ENCODE measurements at regions not wholly inside any gene's neighbourhood (a gene's known extent, or its start where the extent isn't known, plus 50 kb on each side); places are given as distances from the start of the nearest gene placed in this dataset.
"Not testable (repeated sequence)": the region's sequence is repeated elsewhere in the genome, so short reads cannot be mapped to it uniquely, and the experiment has no call there.

GRCh38 chr1:233722212-233722979 is 108.5 kb downstream of the KCNK1 start:
- Histone ChIP-seq H3K4me3 (ENCODE audit: low read length) (no peak overlapping the region), H3K4me1 (ENCODE audit: insufficient read depth, low read length) (peaks cover 13% of the 10 kb centered on the region; the same call in 1 of the 2 replicates), H3K27me3 (ENCODE audit: insufficient read depth, low read length) (no peaks in the 10 kb centered on the region), H3K27ac (ENCODE audit: low read depth, low read length) (no peak overlapping the region), H3K9ac (ENCODE audit: low read depth, low read length) (no peak overlapping the region), H3K9me3 (ENCODE audit: insufficient read depth, low read depth, low read length) (peaks cover 4% of the 10 kb centered on the region; the same call in 1 of the 2 replicates), H3K36me3 (ENCODE audit: insufficient read depth, low read length) (no peaks in the 10 kb centered on the region)
- WGBS, result 91% methylated on average over 8 of the region's 8 CpGs

- H3K4me3 ChIP-seq (ENCODE audit: low read length), result no peak overlapping the region
- H3K4me1 ChIP-seq (ENCODE audit: insufficient read depth, low read length), result peaks cover 16% of the 10 kb centered on the region
- no peak overlapping the region for H3K27ac ChIP-seq (ENCODE audit: low read depth, low read length)
- no peak overlapping the region for H3K9ac ChIP-seq (ENCODE audit: low read depth, low read length)
- WGBS, result 96% methylated on average over 5 of the region's 6 CpGs
- no peaks in the 10 kb centered on the region for H3K36me3 ChIP-seq (ENCODE audit: insufficient read depth, low read length)
- no peaks in the 10 kb centered on the region for H3K9me3 ChIP-seq (ENCODE audit: insufficient read depth, low read depth, low read length)
- H3K27me3 ChIP-seq (ENCODE audit: insufficient read depth, low read length), result no peaks in the 10 kb centered on the region
Observed at GRCh38 chr1:233723387-233723786, 109.5 kb downstream of the KCNK1 start.

GRCh38 chr1:233724131-233724631 is 110.3 kb downstream of the KCNK1 start:
- not testable (repeated sequence) for H3K9me3 ChIP-seq (ENCODE audit: insufficient read depth, low read depth, low read length); H3K9ac ChIP-seq (ENCODE audit: low read depth, low read length); H3K4me3 ChIP-seq (ENCODE audit: low read length); H3K36me3 ChIP-seq (ENCODE audit: insufficient read depth, low read length); H3K27ac ChIP-seq (ENCODE audit: low read depth, low read length); H3K27me3 ChIP-seq (ENCODE audit: insufficient read depth, low read length)
- 90% methylated on average over 10 of the region's 10 CpGs for WGBS
- peaks cover 16% of the 10 kb centered on the region for H3K4me1 ChIP-seq (ENCODE audit: insufficient read depth, low read length)

- WGBS, result 92% methylated on average over 9 of the region's 9 CpGs
- Histone ChIP-seq H3K4me3 (ENCODE audit: low read length) (no peak overlapping the region), H3K4me1 (ENCODE audit: insufficient read depth, low read length) (peaks cover 18% of the 10 kb centered on the region), H3K9ac (ENCODE audit: low read depth, low read length) (no peak overlapping the region), H3K27me3 (ENCODE audit: insufficient read depth, low read length) (no peaks in the 10 kb centered on the region), H3K36me3 (ENCODE audit: insufficient read depth, low read length) (no peaks in the 10 kb centered on the region), H3K27ac (ENCODE audit: low read depth, low read length) (no peak overlapping the region), H3K9me3 (ENCODE audit: insufficient read depth, low read depth, low read length) (no peaks in the 10 kb centered on the region)
Observed at GRCh38 chr1:233725423-233725822, 111.5 kb downstream of the KCNK1 start.

- no peak overlapping the region for H3K27ac ChIP-seq (ENCODE audit: low read depth, low read length)
- no peaks in the 10 kb centered on the region for H3K36me3 ChIP-seq (ENCODE audit: insufficient read depth, low read length)
- no peak overlapping the region for H3K9ac ChIP-seq (ENCODE audit: low read depth, low read length)
Observed at GRCh38 chr1:233728721-233729120, 114.8 kb downstream of the KCNK1 start.

GRCh38 chr1:233730380-233730779 is 116.5 kb downstream of the KCNK1 start:
- H3K36me3 ChIP-seq (ENCODE audit: insufficient read depth, low read length), result no peaks in the 10 kb centered on the region
- no peaks in the 10 kb centered on the region for H3K9me3 ChIP-seq (ENCODE audit: insufficient read depth, low read depth, low read length)
- H3K9ac ChIP-seq (ENCODE audit: low read depth, low read length), result no peak overlapping the region
- H3K4me3 ChIP-seq (ENCODE audit: low read length), result no peak overlapping the region
- H3K4me1 ChIP-seq (ENCODE audit: insufficient read depth, low read length), result peaks cover 14% of the 10 kb centered on the region
- H3K27me3 ChIP-seq (ENCODE audit: insufficient read depth, low read length), result no peaks in the 10 kb centered on the region
- H3K27ac ChIP-seq (ENCODE audit: low read depth, low read length), result peak overlapping the region; percentile 48; the same call in 1 of the 2 replicates
- WGBS, result 82% methylated on average over 5 of the region's 5 CpGs

More at GRCh38 chr1:233728721-233729120, 114.8 kb downstream of the KCNK1 start:
- H3K4me3 ChIP-seq (ENCODE audit: low read length), result no peak overlapping the region
- 97% methylated on average over 3 of the region's 4 CpGs for WGBS
- H3K27me3 ChIP-seq (ENCODE audit: insufficient read depth, low read length), result no peaks in the 10 kb centered on the region
- H3K4me1 ChIP-seq (ENCODE audit: insufficient read depth, low read length), result peaks cover 14% of the 10 kb centered on the region
- no peaks in the 10 kb centered on the region for H3K9me3 ChIP-seq (ENCODE audit: insufficient read depth, low read depth, low read length)

GRCh38 chr1:233730809-233731208 is 116.9 kb downstream of the KCNK1 start:
- 53% methylated on average over 4 of the region's 5 CpGs for WGBS
- Histone ChIP-seq H3K9me3 (ENCODE audit: insufficient read depth, low read depth, low read length) (no peaks in the 10 kb centered on the region), H3K4me3 (ENCODE audit: low read length) (no peak overlapping the region), H3K9ac (ENCODE audit: low read depth, low read length) (no peak overlapping the region), H3K4me1 (ENCODE audit: insufficient read depth, low read length) (peaks cover 14% of the 10 kb centered on the region), H3K27me3 (ENCODE audit: insufficient read depth, low read length) (no peaks in the 10 kb centered on the region), H3K27ac (ENCODE audit: low read depth, low read length) (peak overlapping the region; percentile 48; the same call in 1 of the 2 replicates), H3K36me3 (ENCODE audit: insufficient read depth, low read length) (no peaks in the 10 kb centered on the region)

GRCh38 chr1:233732206-233732605 is 118.3 kb downstream of the KCNK1 start:
- 96% methylated on average over 2 of the region's 2 CpGs for WGBS
- H3K27me3 ChIP-seq (ENCODE audit: insufficient read depth, low read length), result 0 out of 2 replicates have a peak, but pooled peaks cover 2% of the 10 kb centered on the region

GRCh38 chr1:233734456-233734855 is 120.5 kb downstream of the KCNK1 start:
- Histone ChIP-seq H3K9ac (ENCODE audit: low read depth, low read length) (no peak overlapping the region), H3K9me3 (ENCODE audit: insufficient read depth, low read depth, low read length) (no peaks in the 10 kb centered on the region), H3K36me3 (ENCODE audit: insufficient read depth, low read length) (no peaks in the 10 kb centered on the region)

More at GRCh38 chr1:233732206-233732605, 118.3 kb downstream of the KCNK1 start:
- H3K9me3 ChIP-seq (ENCODE audit: insufficient read depth, low read depth, low read length), result no peaks in the 10 kb centered on the region
- H3K9ac ChIP-seq (ENCODE audit: low read depth, low read length), result no peak overlapping the region
- H3K4me3 ChIP-seq (ENCODE audit: low read length), result no peak overlapping the region
- H3K36me3 ChIP-seq (ENCODE audit: insufficient read depth, low read length), result no peaks in the 10 kb centered on the region
- H3K27ac ChIP-seq (ENCODE audit: low read depth, low read length), result no peak overlapping the region
- peaks cover 14% of the 10 kb centered on the region for H3K4me1 ChIP-seq (ENCODE audit: insufficient read depth, low read length)

GRCh38 chr1:233735331-233735730 is 121.4 kb downstream of the KCNK1 start:
- Histone ChIP-seq H3K36me3 (ENCODE audit: insufficient read depth, low read length) (no peaks in the 10 kb centered on the region), H3K4me3 (ENCODE audit: low read length) (no peak overlapping the region), H3K27me3 (ENCODE audit: insufficient read depth, low read length) (0 out of 2 replicates have a peak, but pooled peaks cover 2% of the 10 kb centered on the region), H3K4me1 (ENCODE audit: insufficient read depth, low read length) (peaks cover 6% of the 10 kb centered on the region), H3K9me3 (ENCODE audit: insufficient read depth, low read depth, low read length) (no peaks in the 10 kb centered on the region), H3K27ac (ENCODE audit: low read depth, low read length) (no peak overlapping the region), H3K9ac (ENCODE audit: low read depth, low read length) (no peak overlapping the region)
- WGBS, result no CpG with 5 or more reads among the region's 1 CpG

More at GRCh38 chr1:233734456-233734855, 120.5 kb downstream of the KCNK1 start:
- H3K4me3 ChIP-seq (ENCODE audit: low read length), result no peak overlapping the region
- 83% methylated on average over 7 of the region's 7 CpGs for WGBS
- H3K27me3 ChIP-seq (ENCODE audit: insufficient read depth, low read length), result 0 out of 2 replicates have a peak, but pooled peaks cover 2% of the 10 kb centered on the region
- peaks cover 11% of the 10 kb centered on the region for H3K4me1 ChIP-seq (ENCODE audit: insufficient read depth, low read length)
- no peak overlapping the region for H3K27ac ChIP-seq (ENCODE audit: low read depth, low read length)

GRCh38 chr1:233735847-233736246 is 121.9 kb downstream of the KCNK1 start:
- Histone ChIP-seq H3K4me1 (ENCODE audit: insufficient read depth, low read length) (peaks cover 3% of the 10 kb centered on the region; the same call in 1 of the 2 replicates), H3K27ac (ENCODE audit: low read depth, low read length) (no peak overlapping the region), H3K9me3 (ENCODE audit: insufficient read depth, low read depth, low read length) (no peaks in the 10 kb centered on the region), H3K36me3 (ENCODE audit: insufficient read depth, low read length) (no peaks in the 10 kb centered on the region), H3K4me3 (ENCODE audit: low read length) (no peak overlapping the region), H3K9ac (ENCODE audit: low read depth, low read length) (no peak overlapping the region), H3K27me3 (ENCODE audit: insufficient read depth, low read length) (0 out of 2 replicates have a peak, but pooled peaks cover 2% of the 10 kb centered on the region)
- 94% methylated on average over 2 of the region's 3 CpGs for WGBS
